CD4-positive, alpha-beta T cell (primary cell): ENCODE measurements at regions not wholly inside any gene's neighbourhood (a gene's known extent, or its start where the extent isn't known, plus 50 kb on each side); places are given as distances from the start of the nearest gene placed in this dataset.
A peak's percentile ranks its signal among the peaks of the same experiment; 100 is the strongest.

ENCODE experiments used
- ATAC-seq: fragments of 200-7000 bp; cut with Tn5 transposase; one replicate; pipeline ENCODE4 v1.10.0; 2022; ENCODE audit warnings: mild to moderate bottlenecking; ENCODE audit not compliant: poor library complexity
- CTCF ChIA-PET: fragments of 350-600 bp; sonication (Branson Sonifier 250); formaldehyde crosslinking; loops from one replicate; lab custom pipeline; 2021; ENCODE audit warnings: antibody characterized with exemption, inconsistent platforms; lab: Charles Lee
- POLR2A ChIA-PET: fragments of 350-600 bp; sonication (Branson Sonifier 250); formaldehyde crosslinking; loops from one replicate; lab custom pipeline; 2021; ENCODE audit warnings: antibody characterized with exemption, inconsistent platforms; lab: Charles Lee
- DNase-seq, 14 experiments: peaks; one replicate each; pipeline ENCODE4 v3.0.0-alpha.2; 2013 to 2020; ENCODE audit warnings: mixed read lengths in 2 of 14
- H3K27ac ChIP-seq, 2 donors: one replicate each; pipeline versions ENCODE4 v1.5.1 to v1.7.0; 2013; ENCODE audit warnings: low read length in 2 of 2, low read depth in 1 of 2, mild to moderate bottlenecking in 1 of 2
- H3K27me3 ChIP-seq, 2 experiments: 1 replicate in 1 of 2; 2 replicates in 1 of 2; pipeline versions ENCODE4 v1.6.1 to v1.7.0; 2013; ENCODE audit warnings: low read length in 2 of 2, control low read depth in 1 of 2, mild to moderate bottlenecking in 1 of 2, moderate library complexity in 1 of 2; ENCODE audit not compliant: insufficient read depth in 2 of 2, control insufficient read depth in 1 of 2
- H3K36me3 ChIP-seq: one replicate; pipeline ENCODE4 v1.6.1; 2013; ENCODE audit warnings: low read length, control low read depth; ENCODE audit not compliant: insufficient read depth
- H3K4me1 ChIP-seq: one replicate; pipeline ENCODE4 v1.6.1; 2013; ENCODE audit warnings: low read length, control low read depth; ENCODE audit not compliant: insufficient read depth
- H3K4me3 ChIP-seq: one replicate; pipeline ENCODE4 v1.5.1; 2013; ENCODE audit warnings: mild to moderate bottlenecking, low read length, moderate library complexity
- H3K9me3 ChIP-seq, 2 experiments: 1 replicate in 1 of 2; 2 replicates in 1 of 2; pipeline versions ENCODE4 v1.6.1 to v1.7.0; 2013; ENCODE audit warnings: low read length in 2 of 2, mild to moderate bottlenecking in 2 of 2, control low read depth in 1 of 2, moderate library complexity in 1 of 2; ENCODE audit not compliant: control insufficient read depth in 1 of 2, insufficient read depth in 1 of 2
- H3K27ac Mint-ChIP-seq: one replicate; pipeline ENCODE4 v1.8.0; 2020; ENCODE audit warnings: mixed read lengths
- H3K27me3 Mint-ChIP-seq: one replicate; pipeline ENCODE4 v1.8.0; 2021; ENCODE audit warnings: mixed read lengths
- H3K36me3 Mint-ChIP-seq: one replicate; pipeline ENCODE4 v1.8.0; 2021; ENCODE audit warnings: low read depth, mixed read lengths
- H3K4me1 Mint-ChIP-seq: one replicate; pipeline ENCODE4 v1.8.0; 2021; ENCODE audit warnings: low read depth, mixed read lengths
- H3K4me3 Mint-ChIP-seq: one replicate; pipeline ENCODE4 v1.8.0; 2020; ENCODE audit warnings: mild to moderate bottlenecking, mixed read lengths
- H3K9me3 Mint-ChIP-seq: one replicate; pipeline ENCODE4 v1.8.0; 2020; ENCODE audit warnings: mixed read lengths
- CTCF ChIP-seq: fragments of 200-600 bp; IDR thresholded peaks from one replicate; pipeline ENCODE4 v1.8.0; 2022; ENCODE audit warnings: antibody characterized with exemption, mild to moderate bottlenecking
- intact Hi-C, 2 experiments: fragments of 100-400 bp; cut with DNase I in 1 of 2; cut with micrococcal nuclease in 1 of 2; formaldehyde crosslinking; loops; one replicate each; pipeline versions ENCODE4 v1.15.1 to v1.9.0; 2023 to 2025; cut with DNase I, micrococcal nuclease

GRCh38 chr17:78301821-78302213 is 58.1 kb downstream of the SOCS3 start:
- ChIA-PET POLR2A (interaction anchor here (1.4 kb wide), 1 partner anchor 59 kb away, joined by 5 read pairs; the partner anchor contains the start of gene SOCS3), CTCF (no interaction called here)
- no peaks in the 10 kb centered on the region for H3K36me3 Mint-ChIP-seq
- H3K27ac Mint-ChIP-seq: no peak overlapping the region
- Histone ChIP-seq H3K4me1 (peaks cover 13% of the 10 kb centered on the region), H3K4me3 (no peak overlapping the region), H3K9me3 (peaks cover 5 to 7% of the 10 kb centered on the region in 2 experiments), H3K27me3 (no peaks in the 10 kb centered on the region), H3K36me3 (no peaks in the 10 kb centered on the region), H3K27ac (no peak overlapping the region)
- TF ChIP-seq CTCF: no peak
- intact Hi-C loops: no loop called here
- H3K9me3 Mint-ChIP-seq: no peaks in the 10 kb centered on the region
- H3K4me1 Mint-ChIP-seq: peaks cover 10% of the 10 kb centered on the region
- H3K27me3 Mint-ChIP-seq: no peaks in the 10 kb centered on the region
- no peak overlapping the region for H3K4me3 Mint-ChIP-seq
- no peak for ATAC-seq
- no peak for DNase-seq

GRCh38 chr17:78300962-78301820 is 58.7 kb downstream of the SOCS3 start:
- Histone ChIP-seq H3K27ac (no peak overlapping the region), H3K4me1 (peaks cover 13% of the 10 kb centered on the region), H3K9me3 (peaks cover under 1 to 5% of the 10 kb centered on the region in 2 experiments), H3K4me3 (no peak overlapping the region), H3K36me3 (no peaks in the 10 kb centered on the region), H3K27me3 (no peaks in the 10 kb centered on the region)
- Mint-ChIP-seq H3K4me3 (no peak overlapping the region), H3K27me3 (no peaks in the 10 kb centered on the region), H3K36me3 (no peaks in the 10 kb centered on the region), H3K4me1 (peaks cover 10% of the 10 kb centered on the region), H3K27ac (peak overlapping the region; percentile 30), H3K9me3 (no peaks in the 10 kb centered on the region)
- ChIA-PET POLR2A (interaction anchor here (1.4 kb wide), 1 partner anchor 59 kb away, joined by 5 read pairs; the partner anchor contains the start of gene SOCS3), CTCF (no interaction called here)
- DNase-seq (peak in 1 of 14 experiments; percentile 14), ATAC-seq (peak; percentile 60)
- no peak for TF ChIP-seq CTCF
- intact Hi-C loops: no loop called here

- Mint-ChIP-seq H3K4me3 (no peak overlapping the region), H3K27me3 (no peaks in the 10 kb centered on the region), H3K4me1 (peaks cover 10% of the 10 kb centered on the region), H3K9me3 (no peaks in the 10 kb centered on the region), H3K27ac (no peak overlapping the region), H3K36me3 (no peaks in the 10 kb centered on the region)
- H3K4me3 ChIP-seq: no peak overlapping the region
- ATAC-seq (no peak), DNase-seq (no peak)
- TF ChIP-seq CTCF: no peak
- ChIA-PET CTCF (interaction anchor here (1.2 kb wide), 1 partner anchor 62 kb away, joined by 3 read pairs; no protein-coding TSS in a partner anchor), POLR2A (no interaction called here)
- H3K36me3 ChIP-seq: no peaks in the 10 kb centered on the region
- H3K9me3 ChIP-seq: no peaks in the 10 kb centered on the region
- no peaks in the 10 kb centered on the region for H3K27me3 ChIP-seq
- H3K4me1 ChIP-seq: peaks cover 13% of the 10 kb centered on the region
- no peak overlapping the region for H3K27ac ChIP-seq
- intact Hi-C loops: no loop called here
These were observed 60.8 kb downstream of the SOCS3 start for GRCh38 chr17:78299049-78299448.
